Stomach smooth muscle (tissue), 2 donors: ENCODE measurements at regions not wholly inside any gene's neighbourhood (a gene's known extent, or its start where the extent isn't known, plus 50 kb on each side); places are given as distances from the start of the nearest gene placed in this dataset.

Experiments
- H3K27ac ChIP-seq: one replicate; pipeline ENCODE4 v1.7.0; 2013; ENCODE audit warnings: mild to moderate bottlenecking, low read length, inconsistent platforms
- H3K27me3 ChIP-seq, 2 donors: one replicate each; pipeline ENCODE4 v1.7.0; 2013; ENCODE audit warnings: low read length in 2 of 2; ENCODE audit not compliant: insufficient read depth in 2 of 2, control insufficient read depth in 1 of 2
- H3K36me3 ChIP-seq, 2 donors: one replicate each; pipeline ENCODE4 v1.7.0; 2013; ENCODE audit warnings: low read length in 2 of 2; ENCODE audit not compliant: control insufficient read depth in 2 of 2, insufficient read depth in 2 of 2
- H3K4me1 ChIP-seq: one replicate; pipeline ENCODE4 v1.7.0; 2013; ENCODE audit warnings: low read length; ENCODE audit not compliant: control insufficient read depth, insufficient read depth
- H3K4me3 ChIP-seq, 2 donors: one replicate each; pipeline ENCODE4 v1.7.0; 2013; ENCODE audit warnings: low read length in 2 of 2
- H3K9ac ChIP-seq, 2 donors: one replicate each; pipeline ENCODE4 v1.7.0; 2013; ENCODE audit warnings: low read length in 2 of 2, mild to moderate bottlenecking in 1 of 2
- H3K9me3 ChIP-seq, 2 donors: one replicate each; pipeline ENCODE4 v1.7.0; 2013; ENCODE audit warnings: low read length in 2 of 2; ENCODE audit not compliant: control insufficient read depth in 2 of 2
- donor health status: healthy.
- donor health status: Pancreatic carcinoma.

DNA sequence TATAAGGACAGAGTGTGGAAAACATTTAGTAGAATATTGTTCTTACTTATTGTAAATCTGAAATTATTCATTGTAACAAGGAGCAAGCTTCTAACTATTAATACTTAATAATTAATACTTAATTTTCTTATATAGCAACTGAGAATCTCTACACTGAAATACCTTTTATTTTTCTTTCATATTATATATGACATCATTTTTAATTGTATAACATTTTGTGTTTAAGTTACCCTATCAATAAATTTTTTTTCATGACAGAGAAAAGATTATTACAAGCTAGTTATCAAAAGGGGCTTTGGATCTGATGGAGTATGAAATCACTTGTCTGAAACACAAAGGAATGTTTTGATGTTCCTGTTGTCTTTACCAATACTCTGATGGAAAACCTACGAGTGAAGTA lies 72.2 kb upstream of the CNKSR3 start:
- H3K27me3 ChIP-seq: no peaks in the 10 kb centered on the region
- no peak overlapping the region for H3K27ac ChIP-seq
- no peak overlapping the region for H3K4me3 ChIP-seq
- H3K36me3 ChIP-seq: no peaks in the 10 kb centered on the region
- H3K9me3 ChIP-seq: no peaks in the 10 kb centered on the region
- no peaks in the 10 kb centered on the region for H3K4me1 ChIP-seq
- H3K9ac ChIP-seq: no peak overlapping the region

DNA sequence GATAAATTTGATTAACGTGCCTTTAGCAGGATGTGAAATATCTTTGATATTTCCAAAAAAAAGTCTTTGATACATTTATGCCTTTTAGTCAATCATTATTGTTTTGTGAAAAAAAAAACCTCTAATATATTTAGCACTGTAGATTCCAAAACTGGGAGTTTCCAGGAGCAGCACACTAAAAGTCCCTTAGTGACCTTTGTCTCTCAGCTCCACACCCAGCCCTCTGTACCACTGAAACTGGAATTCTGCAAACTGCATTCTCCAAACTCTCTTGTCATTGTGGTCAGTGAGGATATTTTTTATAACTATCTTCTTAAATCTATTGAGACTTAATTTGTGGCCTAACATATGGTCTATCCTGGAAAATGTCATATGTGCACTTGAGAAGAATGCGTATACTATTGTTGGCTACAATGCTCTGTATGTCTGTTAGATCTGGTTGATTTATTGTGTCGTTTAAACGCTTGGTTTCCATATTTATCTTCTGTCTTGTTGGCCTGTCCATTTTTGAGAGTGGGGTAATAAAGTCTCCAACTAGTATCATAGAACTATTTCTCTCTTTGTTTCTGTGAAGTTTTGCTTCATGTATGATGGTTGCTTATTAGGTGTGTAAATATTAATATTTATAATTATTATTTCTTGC lies 73.2 kb upstream of the CNKSR3 start:
- no peak overlapping the region for H3K9ac ChIP-seq
- no peaks in the 10 kb centered on the region for H3K4me1 ChIP-seq
- no peaks in the 10 kb centered on the region for H3K9me3 ChIP-seq
- no peaks in the 10 kb centered on the region for H3K36me3 ChIP-seq
- no peak overlapping the region for H3K4me3 ChIP-seq
- H3K27me3 ChIP-seq: no peaks in the 10 kb centered on the region
- no peak overlapping the region for H3K27ac ChIP-seq

GRCh38 chr6:154590756-154591155 lies 80.3 kb upstream of the CNKSR3 start:
- H3K4me1 ChIP-seq: peaks cover 9% of the 10 kb centered on the region
- no peak overlapping the region for H3K4me3 ChIP-seq
- no peaks in the 10 kb centered on the region for H3K36me3 ChIP-seq
- no peaks in the 10 kb centered on the region for H3K27me3 ChIP-seq
- no peak overlapping the region for H3K9ac ChIP-seq
- H3K9me3 ChIP-seq: no peaks in the 10 kb centered on the region
- no peak overlapping the region for H3K27ac ChIP-seq

- Histone ChIP-seq H3K9me3 (no peaks in the 10 kb centered on the region), H3K27ac (no peak overlapping the region), H3K4me3 (no peak overlapping the region), H3K36me3 (no peaks in the 10 kb centered on the region), H3K27me3 (no peaks in the 10 kb centered on the region), H3K4me1 (peaks cover 9% of the 10 kb centered on the region), H3K9ac (no peak overlapping the region)
Observed at GRCh38 chr6:154591234-154591633, 80.7 kb upstream of the CNKSR3 start.

DNA sequence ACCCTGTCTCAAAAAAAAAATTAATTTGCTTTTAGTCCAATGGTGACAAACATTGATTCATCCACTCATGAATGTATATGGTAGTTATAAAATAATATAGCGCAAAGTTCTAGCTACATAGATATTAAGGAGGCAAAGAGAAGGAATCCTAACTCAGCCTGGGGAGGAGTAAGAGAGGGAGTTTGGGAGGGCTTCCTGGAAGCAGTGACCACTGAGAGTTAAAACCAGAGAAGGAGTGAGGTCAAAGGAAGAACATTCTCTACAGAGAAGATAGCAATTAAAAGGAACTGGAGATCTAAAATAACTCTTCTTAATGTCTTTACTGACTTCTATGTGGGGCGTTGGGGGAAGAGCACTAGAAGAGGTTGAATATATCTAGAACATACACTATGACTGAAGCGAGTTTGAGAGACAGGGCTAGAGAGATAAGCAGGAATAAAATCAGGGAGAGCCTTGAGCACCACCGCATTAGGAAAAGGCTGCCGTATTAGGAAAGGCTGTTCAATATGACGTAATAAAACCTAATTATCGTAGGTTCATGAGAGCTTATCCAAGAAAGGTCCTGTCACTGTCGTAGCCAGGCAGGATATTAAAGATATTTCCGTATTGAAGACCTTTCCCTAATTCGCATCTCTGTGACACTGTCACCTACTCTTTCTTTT lies 81.8 kb upstream of the CNKSR3 start:
- Histone ChIP-seq H3K9me3 (no peaks in the 10 kb centered on the region), H3K4me1 (peaks cover 9% of the 10 kb centered on the region), H3K9ac (peak overlapping the region in 1 of 2 donors; percentile 52), H3K27ac (peak overlapping the region; percentile 82), H3K4me3 (no peak overlapping the region), H3K36me3 (no peaks in the 10 kb centered on the region), H3K27me3 (no peaks in the 10 kb centered on the region)

- Histone ChIP-seq H3K27me3 (no peaks in the 10 kb centered on the region), H3K27ac (peak overlapping the region; percentile 82), H3K9ac (peak overlapping the region; percentile 52 to 71), H3K36me3 (no peaks in the 10 kb centered on the region), H3K4me3 (no peak overlapping the region), H3K4me1 (peaks cover 9% of the 10 kb centered on the region), H3K9me3 (no peaks in the 10 kb centered on the region)
Observed at GRCh38 chr6:154593122-154593521, 82.6 kb upstream of the CNKSR3 start.

- Histone ChIP-seq H3K4me1 (peaks cover 9% of the 10 kb centered on the region), H3K4me3 (no peak overlapping the region), H3K9me3 (no peaks in the 10 kb centered on the region), H3K27me3 (no peaks in the 10 kb centered on the region), H3K27ac (no peak overlapping the region), H3K9ac (no peak overlapping the region), H3K36me3 (no peaks in the 10 kb centered on the region)
Observed at GRCh38 chr6:154594496-154595198, 84.2 kb upstream of the CNKSR3 start.

DNA sequence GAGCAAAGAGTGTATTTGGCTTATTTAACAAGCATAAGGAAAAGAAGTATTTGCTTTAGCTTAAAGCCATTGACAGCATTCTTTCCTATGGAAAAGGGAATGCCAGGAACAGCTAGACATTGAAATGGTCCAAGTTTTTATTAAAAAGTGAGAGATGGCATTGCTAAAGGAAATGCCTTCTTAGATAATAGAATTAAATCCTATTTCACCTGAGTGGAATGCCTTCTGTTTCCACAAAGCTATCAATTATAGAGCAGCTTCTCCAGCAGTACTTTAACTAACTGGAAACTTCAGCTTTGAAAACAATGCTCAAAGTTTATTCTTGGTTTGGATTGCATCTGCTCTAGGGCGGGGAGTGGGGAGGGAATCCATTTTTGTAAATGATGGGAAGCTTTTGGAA lies 85.1 kb upstream of the CNKSR3 start:
- H3K36me3 ChIP-seq: no peaks in the 10 kb centered on the region
- no peaks in the 10 kb centered on the region for H3K27me3 ChIP-seq
- peaks cover 9% of the 10 kb centered on the region for H3K4me1 ChIP-seq
- no peak overlapping the region for H3K27ac ChIP-seq
- no peak overlapping the region for H3K4me3 ChIP-seq
- no peaks in the 10 kb centered on the region for H3K9me3 ChIP-seq
- no peak overlapping the region for H3K9ac ChIP-seq

- Histone ChIP-seq H3K4me3 (no peak overlapping the region), H3K4me1 (peaks cover 9% of the 10 kb centered on the region), H3K27me3 (no peaks in the 10 kb centered on the region), H3K27ac (no peak overlapping the region), H3K9me3 (no peaks in the 10 kb centered on the region), H3K36me3 (no peaks in the 10 kb centered on the region), H3K9ac (no peak overlapping the region)
Observed at GRCh38 chr6:154596009-154596408, 85.5 kb upstream of the CNKSR3 start.

DNA sequence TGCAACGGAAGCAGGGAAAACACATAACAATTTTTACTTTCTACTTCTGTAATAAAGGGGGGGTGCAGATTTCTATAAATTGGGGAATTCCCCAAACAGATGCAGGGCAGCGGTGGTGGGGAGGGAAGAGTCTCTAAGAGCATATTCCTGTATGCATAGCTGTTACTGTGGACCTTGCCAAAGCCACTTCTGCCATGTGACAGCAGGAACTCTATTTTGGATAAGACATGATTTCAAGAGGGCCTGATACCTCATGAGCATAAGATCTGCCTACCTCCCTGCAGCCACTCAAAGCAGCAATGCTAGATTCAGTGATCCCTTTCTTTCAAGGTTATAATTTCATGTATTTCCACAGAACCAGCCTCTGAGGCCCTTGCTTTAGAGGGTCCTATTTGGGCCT lies 86.2 kb upstream of the CNKSR3 start:
- peaks cover 9% of the 10 kb centered on the region for H3K4me1 ChIP-seq
- H3K27ac ChIP-seq: no peak overlapping the region
- no peaks in the 10 kb centered on the region for H3K9me3 ChIP-seq
- no peak overlapping the region for H3K4me3 ChIP-seq
- H3K27me3 ChIP-seq: no peaks in the 10 kb centered on the region
- no peak overlapping the region for H3K9ac ChIP-seq
- no peaks in the 10 kb centered on the region for H3K36me3 ChIP-seq

GRCh38 chr6:154598399-154598798 lies 87.9 kb upstream of the CNKSR3 start:
- Histone ChIP-seq H3K27ac (no peak overlapping the region), H3K9ac (no peak overlapping the region), H3K4me1 (peaks cover under 1% of the 10 kb centered on the region)

More at GRCh38 chr6:154598399-154598798, 87.9 kb upstream of the CNKSR3 start:
- H3K9me3 ChIP-seq: no peaks in the 10 kb centered on the region
- no peaks in the 10 kb centered on the region for H3K36me3 ChIP-seq
- no peaks in the 10 kb centered on the region for H3K27me3 ChIP-seq
- no peak overlapping the region for H3K4me3 ChIP-seq
